ENCODE measurements at regions not wholly inside any gene's neighbourhood (a gene's known extent, or its start where the extent isn't known, plus 50 kb on each side); places are given as distances from the start of the nearest gene placed in this dataset.
"Not testable (repeated sequence)": the region's sequence is repeated elsewhere in the genome, so short reads cannot be mapped to it uniquely, and the experiment has no call there.

- no peak for DNase-seq
These were observed 1672.9 kb upstream of the WWC1 start for GRCh38 chr5:166618526-166618925.

GRCh38 chr5:166624573-166624972, 1666.9 kb upstream of the WWC1 start:
- no peak for DNase-seq

GRCh38 chr5:166625210-166625865, 1666.1 kb upstream of the WWC1 start:
- no peak for DNase-seq

- DNase-seq: no peak
These were observed 1654.2 kb upstream of the WWC1 start for GRCh38 chr5:166637295-166637694.

GRCh38 chr5:166639151-166639550, 1652.3 kb upstream of the WWC1 start:
- DNase-seq: no peak

GRCh38 chr5:166640136-166640535, 1651.3 kb upstream of the WWC1 start:
- not testable (repeated sequence) for DNase-seq

- no peak for DNase-seq
These were observed 1642.7 kb upstream of the WWC1 start for GRCh38 chr5:166648736-166649135.

- no peak for DNase-seq
These were observed 1641.8 kb upstream of the WWC1 start for GRCh38 chr5:166649676-166650075.

GRCh38 chr5:166651234-166651633, 1640.2 kb upstream of the WWC1 start:
- no peak for DNase-seq

- DNase-seq: no peak
These were observed 1619.6 kb upstream of the WWC1 start for GRCh38 chr5:166671811-166672210.

- no peak for DNase-seq
These were observed 1619.0 kb upstream of the WWC1 start for GRCh38 chr5:166672431-166672830.

- DNase-seq: no peak
These were observed 1613.6 kb upstream of the WWC1 start for GRCh38 chr5:166677891-166678290.

GRCh38 chr5:166679331-166679730, 1612.1 kb upstream of the WWC1 start:
- no peak for DNase-seq

- DNase-seq: no peak
These were observed 1596.1 kb upstream of the WWC1 start for GRCh38 chr5:166695326-166695725.

GRCh38 chr5:166708291-166708690, 1583.2 kb upstream of the WWC1 start:
- no peak for DNase-seq

- DNase-seq: no peak
These were observed 1581.8 kb upstream of the WWC1 start for GRCh38 chr5:166709691-166710090.

- DNase-seq: no peak
These were observed 1581.2 kb upstream of the WWC1 start for GRCh38 chr5:166710271-166710670.

- DNase-seq: no peak
These were observed 1578.8 kb upstream of the WWC1 start for GRCh38 chr5:166712447-166713185.

GRCh38 chr5:166713295-166713694, 1578.2 kb upstream of the WWC1 start:
- DNase-seq: no peak

GRCh38 chr5:166716856-166717492, 1574.5 kb upstream of the WWC1 start:
- DNase-seq: no peak

GRCh38 chr5:166719991-166720390, 1571.5 kb upstream of the WWC1 start:
- DNase-seq: no peak

GRCh38 chr5:166722939-166723338, 1568.5 kb upstream of the WWC1 start:
- peak; percentile 10 for DNase-seq

GRCh38 chr5:166724284-166724683, 1567.2 kb upstream of the WWC1 start:
- DNase-seq: no peak

- DNase-seq: no peak
These were observed 1565.9 kb upstream of the WWC1 start for GRCh38 chr5:166725593-166725992.
